ENCODE measurements at regions not wholly inside any gene's neighbourhood (a gene's known extent, or its start where the extent isn't known, plus 50 kb on each side); places are given as distances from the start of the nearest gene placed in this dataset.

GRCh38 chr11:134477486-134477885 is 65.4 kb upstream of the B3GAT1 start:
- TF ChIP-seq CTCF (IDR thresholded peaks at IDR 0.05) (no peak), EZH2phosphoT487 (IDR thresholded peaks at IDR 0.05) (no peak)
